GM18505 (cell line): ENCODE measurements at regions not wholly inside any gene's neighbourhood (a gene's known extent, or its start where the extent isn't known, plus 50 kb on each side); places are given as distances from the start of the nearest gene placed in this dataset.

Source experiments
- ATAC-seq: cut with Tn5 transposase; IDR thresholded peaks from one replicate; pipeline ENCODE4 v1.9.1; 2021; ENCODE audit not compliant: unreplicated experiment
- POLR2A ChIP-seq: IDR thresholded peaks from 4 replicates; pipeline ENCODE4 v1.6.1; 2011; ENCODE audit warnings: borderline replicate concordance; ENCODE audit not compliant: insufficient read depth, insufficient read length; ENCODE audit errors: extremely low read depth

- ATAC-seq, result no peak
- no peak for TF ChIP-seq POLR2A
These were observed 83.5 kb upstream of the AFF2 start for GRCh38 chrX:148416931-148417330.

- ATAC-seq, result no peak
- TF ChIP-seq POLR2A, result no peak
These were observed 82.5 kb upstream of the AFF2 start for GRCh38 chrX:148417934-148418333.

GRCh38 chrX:148422526-148422925 lies 77.9 kb upstream of the AFF2 start:
- TF ChIP-seq POLR2A, result no peak
- no peak for ATAC-seq

- ATAC-seq, result no peak
- no peak for TF ChIP-seq POLR2A
These were observed 75.8 kb upstream of the AFF2 start for GRCh38 chrX:148424570-148424969.

- TF ChIP-seq POLR2A, result no peak
These were observed 74.0 kb upstream of the AFF2 start for GRCh38 chrX:148426467-148426866.

GRCh38 chrX:148441387-148441786 lies 59.0 kb upstream of the AFF2 start:
- TF ChIP-seq POLR2A, result no peak
- no peak for ATAC-seq

More at GRCh38 chrX:148426467-148426866, 74.0 kb upstream of the AFF2 start:
- ATAC-seq, result no peak

- TF ChIP-seq POLR2A, result no peak
- no peak for ATAC-seq
These were observed 57.2 kb upstream of the AFF2 start for GRCh38 chrX:148443216-148443615.

- no peak for ATAC-seq
- TF ChIP-seq POLR2A, result no peak
These were observed 51.7 kb upstream of the AFF2 start for GRCh38 chrX:148448686-148449085.
